KMS-11 (cell line): ENCODE measurements at regions not wholly inside any gene's neighbourhood (a gene's known extent, or its start where the extent isn't known, plus 50 kb on each side); places are given as distances from the start of the nearest gene placed in this dataset.

Experiments
- H2AFZ ChIP-seq: fragments of 200-600 bp; sonication (generic); 2 replicates; pipeline ENCODE4 v1.6.1; 2016; ENCODE audit warnings: antibody characterized with exemption, mixed run types, low read depth
- H3K27ac ChIP-seq: fragments of 200-600 bp; sonication (generic); 2 replicates; pipeline ENCODE4 v1.6.1; 2016; ENCODE audit warnings: mild to moderate bottlenecking, mixed run types
- H3K27me3 ChIP-seq: fragments of 200-600 bp; sonication (generic); 2 replicates; pipeline ENCODE4 v1.6.1; 2017; ENCODE audit warnings: mild to moderate bottlenecking, low read depth, mixed run types, moderate library complexity; ENCODE audit not compliant: insufficient read depth
- H3K36me3 ChIP-seq: fragments of 200-600 bp; sonication (generic); 2 replicates; pipeline ENCODE4 v1.6.1; 2017; ENCODE audit warnings: mild to moderate bottlenecking, mixed run types; ENCODE audit not compliant: insufficient read depth
- H3K4me1 ChIP-seq: fragments of 200-600 bp; sonication (generic); 2 replicates; pipeline ENCODE4 v1.6.1; 2016; ENCODE audit warnings: mild to moderate bottlenecking, low read depth, mixed run types; ENCODE audit not compliant: poor library complexity, severe bottlenecking
- H3K4me2 ChIP-seq: fragments of 200-600 bp; sonication (generic); 2 replicates; pipeline ENCODE4 v1.7.0; 2016; ENCODE audit warnings: mild to moderate bottlenecking, mixed run types
- H3K4me3 ChIP-seq: fragments of 200-600 bp; sonication (generic); IDR thresholded peaks from 2 replicates; pipeline ENCODE4 v1.6.1; 2017; ENCODE audit warnings: low read depth, low read length, mixed read lengths; ENCODE audit not compliant: insufficient read depth
- H3K79me2 ChIP-seq: fragments of 200-600 bp; sonication (generic); 2 replicates; pipeline ENCODE4 v1.6.1; 2016; ENCODE audit warnings: low read depth, mixed run types; ENCODE audit not compliant: insufficient read depth
- H3K9ac ChIP-seq: fragments of 200-600 bp; sonication (generic); 2 replicates; pipeline ENCODE4 v1.6.1; 2016; ENCODE audit warnings: mild to moderate bottlenecking, mixed run types
- H4K20me1 ChIP-seq: fragments of 200-600 bp; sonication (generic); 2 replicates; pipeline ENCODE4 v1.6.1; 2016; ENCODE audit warnings: mild to moderate bottlenecking, mixed run types; ENCODE audit not compliant: insufficient read depth
- TF ChIP-seq, protein P1 (sequence below): fragments of 200-600 bp; sonication (generic); conservative IDR thresholded peaks from 2 replicates; pipeline ENCODE4 v1.6.1; 2017; ENCODE audit warnings: low read depth, mild to moderate bottlenecking, antibody characterized with exemption, low read length, moderate library complexity, mixed read lengths

DNA sequence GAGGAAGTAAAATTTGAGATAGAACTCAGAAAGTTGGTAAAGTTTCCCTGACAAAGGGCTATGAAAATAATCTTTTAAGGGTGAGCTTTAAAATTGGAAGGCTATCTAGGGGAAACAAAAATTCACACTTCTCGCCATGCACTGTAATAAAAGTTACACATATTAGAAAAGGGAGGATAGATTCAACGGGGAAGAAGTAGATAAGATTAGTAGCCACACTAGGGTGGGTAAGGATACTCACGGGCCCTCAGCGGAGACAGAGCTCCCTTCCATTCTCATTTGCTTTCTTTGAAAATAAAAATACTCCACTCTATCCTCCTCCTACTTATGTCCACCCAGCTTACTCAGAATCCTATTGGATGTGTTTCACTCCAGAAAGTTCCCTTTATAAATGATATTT lies 691.3 kb upstream of the NR2F2 start:
- Histone ChIP-seq H3K27ac (no peak overlapping the region), H3K36me3 (no peaks in the 10 kb centered on the region), H2AFZ (no peak overlapping the region), H4K20me1 (no peaks in the 10 kb centered on the region), H3K79me2 (no peaks in the 10 kb centered on the region), H3K27me3 (0 out of 2 replicates have a peak, but pooled peaks cover 2% of the 10 kb centered on the region), H3K9ac (no peak overlapping the region), H3K4me1 (no peaks in the 10 kb centered on the region), H3K4me2 (no peak overlapping the region), H3K4me3 (no peak overlapping the region)
- TF ChIP-seq, protein P1, sequence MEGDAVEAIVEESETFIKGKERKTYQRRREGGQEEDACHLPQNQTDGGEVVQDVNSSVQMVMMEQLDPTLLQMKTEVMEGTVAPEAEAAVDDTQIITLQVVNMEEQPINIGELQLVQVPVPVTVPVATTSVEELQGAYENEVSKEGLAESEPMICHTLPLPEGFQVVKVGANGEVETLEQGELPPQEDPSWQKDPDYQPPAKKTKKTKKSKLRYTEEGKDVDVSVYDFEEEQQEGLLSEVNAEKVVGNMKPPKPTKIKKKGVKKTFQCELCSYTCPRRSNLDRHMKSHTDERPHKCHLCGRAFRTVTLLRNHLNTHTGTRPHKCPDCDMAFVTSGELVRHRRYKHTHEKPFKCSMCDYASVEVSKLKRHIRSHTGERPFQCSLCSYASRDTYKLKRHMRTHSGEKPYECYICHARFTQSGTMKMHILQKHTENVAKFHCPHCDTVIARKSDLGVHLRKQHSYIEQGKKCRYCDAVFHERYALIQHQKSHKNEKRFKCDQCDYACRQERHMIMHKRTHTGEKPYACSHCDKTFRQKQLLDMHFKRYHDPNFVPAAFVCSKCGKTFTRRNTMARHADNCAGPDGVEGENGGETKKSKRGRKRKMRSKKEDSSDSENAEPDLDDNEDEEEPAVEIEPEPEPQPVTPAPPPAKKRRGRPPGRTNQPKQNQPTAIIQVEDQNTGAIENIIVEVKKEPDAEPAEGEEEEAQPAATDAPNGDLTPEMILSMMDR: no peak

DNA sequence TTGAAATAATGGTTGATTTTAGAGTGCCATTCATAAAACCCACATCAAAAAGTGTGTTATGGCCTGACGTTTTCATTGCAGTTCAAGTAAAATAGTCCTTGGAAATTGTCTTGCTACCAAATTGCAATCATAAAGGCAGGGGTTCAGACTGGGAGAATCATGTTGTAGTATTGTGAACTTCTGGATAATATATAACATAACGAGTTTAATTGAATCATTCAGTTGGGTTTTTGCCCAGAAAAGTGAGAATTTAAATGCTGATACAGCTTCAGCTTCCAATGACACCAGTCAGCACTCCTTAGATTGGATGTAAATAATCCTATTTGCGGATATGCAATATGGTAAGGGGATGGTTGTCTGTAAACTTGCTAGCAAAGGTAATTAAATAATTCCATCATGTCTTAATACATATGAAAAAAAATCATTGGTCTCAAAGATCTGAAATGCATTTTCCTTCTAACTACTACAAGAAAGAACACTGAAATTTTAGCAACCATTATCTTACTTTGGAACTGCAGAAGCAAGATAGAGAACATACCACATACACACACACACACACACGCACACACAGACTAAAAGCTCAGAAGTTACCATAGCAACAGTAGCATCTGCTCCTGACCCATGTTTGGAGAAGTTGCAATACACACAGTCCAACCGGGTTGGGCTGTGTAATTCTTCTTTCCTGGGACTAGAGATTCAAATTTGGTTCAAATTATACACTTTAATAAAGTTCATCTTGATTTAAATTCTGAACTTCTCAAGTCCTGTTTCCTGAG lies 686.2 kb upstream of the NR2F2 start:
- Histone ChIP-seq H2AFZ (no peak overlapping the region), H3K4me2 (no peak overlapping the region), H4K20me1 (no peaks in the 10 kb centered on the region), H3K79me2 (no peaks in the 10 kb centered on the region), H3K4me3 (no peak overlapping the region), H3K27ac (no peak overlapping the region), H3K4me1 (no peaks in the 10 kb centered on the region), H3K27me3 (0 out of 2 replicates have a peak, but pooled peaks cover 2% of the 10 kb centered on the region), H3K36me3 (no peaks in the 10 kb centered on the region), H3K9ac (no peak overlapping the region)
- TF ChIP-seq, protein P1: no peak

DNA sequence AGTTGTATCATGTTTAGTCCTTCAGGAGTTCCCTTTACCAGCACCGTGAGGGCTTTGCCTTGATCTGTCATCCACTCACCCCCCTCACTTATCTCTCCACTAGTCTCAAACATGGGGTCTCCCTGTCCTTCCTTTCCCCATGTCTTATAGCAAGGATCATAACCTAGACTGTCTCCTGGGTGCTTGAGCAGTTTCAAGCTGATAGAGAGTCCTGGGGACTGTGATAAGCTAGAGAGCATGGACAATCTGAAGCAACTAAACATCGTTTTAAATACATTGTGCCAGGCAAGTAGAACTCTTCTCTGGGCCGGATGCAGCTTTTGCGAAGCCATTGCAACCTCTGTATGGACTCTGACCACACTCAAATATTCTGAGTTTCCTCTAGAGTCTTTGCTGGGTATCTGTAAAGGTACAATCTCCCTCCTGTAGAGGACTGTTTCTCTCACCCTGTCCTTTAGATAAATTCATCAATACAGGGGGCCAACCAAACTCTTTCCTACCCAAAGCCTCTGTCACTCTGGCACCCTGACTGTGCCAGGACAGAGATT lies 684.6 kb upstream of the NR2F2 start:
- no peaks in the 10 kb centered on the region for H3K27me3 ChIP-seq
- no peaks in the 10 kb centered on the region for H3K4me1 ChIP-seq
- no peaks in the 10 kb centered on the region for H3K36me3 ChIP-seq
- H3K4me3 ChIP-seq: no peak overlapping the region
- no peaks in the 10 kb centered on the region for H3K79me2 ChIP-seq
- no peaks in the 10 kb centered on the region for H4K20me1 ChIP-seq
- no peak overlapping the region for H2AFZ ChIP-seq
- TF ChIP-seq, protein P1: no peak
- H3K4me2 ChIP-seq: no peak overlapping the region
- H3K27ac ChIP-seq: no peak overlapping the region
- H3K9ac ChIP-seq: no peak overlapping the region

GRCh38 chr15:95646484-95647273 lies 683.8 kb upstream of the NR2F2 start:
- no peaks in the 10 kb centered on the region for H3K4me1 ChIP-seq
- H3K4me3 ChIP-seq: no peak overlapping the region
- H2AFZ ChIP-seq: no peak overlapping the region
- H3K27me3 ChIP-seq: no peaks in the 10 kb centered on the region
- H3K9ac ChIP-seq: no peak overlapping the region
- no peaks in the 10 kb centered on the region for H3K36me3 ChIP-seq
- H3K27ac ChIP-seq: no peak overlapping the region
- TF ChIP-seq, protein P1: no peak
- no peaks in the 10 kb centered on the region for H3K79me2 ChIP-seq
- no peak overlapping the region for H3K4me2 ChIP-seq
- H4K20me1 ChIP-seq: no peaks in the 10 kb centered on the region
